H1 (cell line): ENCODE measurements at regions not wholly inside any gene's neighbourhood (a gene's known extent, or its start where the extent isn't known, plus 50 kb on each side); places are given as distances from the start of the nearest gene placed in this dataset.

Experiments used
- CTCF ChIA-PET: fragments of 300-600 bp; sonication (Branson Sonifier 250); formaldehyde crosslinking; loops from one replicate; lab custom pipeline; 2021; ENCODE audit not compliant: partially characterized antibody; lab: Charles Lee
- POLR2A ChIA-PET: fragments of 300-600 bp; sonication (Branson Sonifier 250); formaldehyde crosslinking; loops from one replicate; lab custom pipeline; 2021; ENCODE audit warnings: inconsistent platforms; ENCODE audit not compliant: partially characterized antibody; lab: Charles Lee
- DNase-seq, 2 experiments: peaks; one replicate each; pipeline versions ENCODE4 v3.0.0 to v3.0.0-alpha.2; 2010 to 2022; ENCODE audit warnings: low spot score in 2 of 2, low read depth in 1 of 2, mixed read lengths in 1 of 2
- FAIRE-seq: peaks from 2 replicates; lab custom pipeline; 2011; peaks lifted over from hg19 to GRCh38; lab: Jason Lieb, UNC
- H2AFZ ChIP-seq: 2 replicates; pipeline ENCODE4 v1.8.1; 2012; ENCODE audit warnings: low read length, inconsistent platforms
- H2AK5ac ChIP-seq: 2 replicates; pipeline ENCODE4 v1.6.1; 2013; ENCODE audit warnings: low read depth, low read length
- H2BK120ac ChIP-seq: replicated peaks from 2 replicates; pipeline ENCODE3; 2013; ENCODE audit warnings: low read depth, low read length, inconsistent platforms
- H2BK12ac ChIP-seq: 2 replicates; pipeline ENCODE4 v1.6.1; 2013; ENCODE audit warnings: low read depth, low read length
- H2BK15ac ChIP-seq: 2 replicates; pipeline ENCODE4 v1.6.1; 2013; ENCODE audit warnings: low read length
- H2BK20ac ChIP-seq: 2 replicates; pipeline ENCODE4 v1.6.1; 2013; ENCODE audit warnings: low read length
- H2BK5ac ChIP-seq: 2 replicates; pipeline ENCODE4 v1.6.1; 2013; ENCODE audit warnings: low read depth, low read length
- H3K14ac ChIP-seq: 2 replicates; pipeline ENCODE4 v1.6.1; 2013; ENCODE audit warnings: inconsistent platforms; ENCODE audit not compliant: insufficient read length
- H3K18ac ChIP-seq: 2 replicates; pipeline ENCODE4 v1.6.1; 2013; ENCODE audit warnings: low read length; ENCODE audit errors: extremely low read depth
- H3K23ac ChIP-seq: 2 replicates; pipeline ENCODE4 v1.6.1; 2013; ENCODE audit warnings: inconsistent platforms; ENCODE audit not compliant: insufficient read length
- H3K23me2 ChIP-seq: 2 replicates; pipeline ENCODE4 v1.6.1; 2013; ENCODE audit warnings: low read depth, low read length
- H3K27ac ChIP-seq: 2 replicates; pipeline ENCODE4 v1.6.1; 2011; ENCODE audit warnings: low read depth, low read length, inconsistent platforms
- H3K27me3 ChIP-seq, 4 experiments: replicated peaks in 1 of 4; 1 replicate in 1 of 4; 2 replicates in 3 of 4; pipeline versions ENCODE4 v1.6.1 to v1.8.1; 2011 to 2013; ENCODE audit warnings: low read length in 3 of 4, mild to moderate bottlenecking in 3 of 4, inconsistent platforms in 2 of 4, mixed read lengths in 2 of 4, moderate library complexity in 1 of 4; ENCODE audit not compliant: control insufficient read depth in 3 of 4, insufficient read depth in 3 of 4; ENCODE audit errors: extremely low read depth in 1 of 4
- H3K36me3 ChIP-seq, 4 experiments: 2 replicates each; pipeline versions ENCODE4 v1.6.1 to v1.8.1; 2011 to 2013; ENCODE audit warnings: mild to moderate bottlenecking in 4 of 4, low read length in 3 of 4, moderate library complexity in 2 of 4, control low read depth in 1 of 4, inconsistent platforms in 1 of 4; ENCODE audit not compliant: insufficient read depth in 4 of 4, control insufficient read depth in 2 of 4
- H3K4ac ChIP-seq: replicated peaks from 2 replicates; pipeline ENCODE3; 2013; ENCODE audit warnings: low read length, low read depth, mixed read lengths, inconsistent platforms; ENCODE audit not compliant: insufficient read length
- H3K4me1 ChIP-seq, 4 experiments: replicated peaks in 1 of 4; 1 replicate in 1 of 4; 2 replicates in 3 of 4; pipeline versions ENCODE4 v1.6.1 to v1.8.1; 2011 to 2013; ENCODE audit warnings: low read length in 3 of 4, inconsistent platforms in 2 of 4, mixed read lengths in 1 of 4; ENCODE audit not compliant: insufficient read depth in 4 of 4, control insufficient read depth in 3 of 4
- H3K4me2 ChIP-seq, 2 experiments: 2 replicates each; pipeline versions ENCODE4 v1.6.1 to v1.8.1; 2011 to 2013; ENCODE audit warnings: low read depth in 2 of 2, low read length in 2 of 2, control low read depth in 1 of 2, inconsistent platforms in 1 of 2, mild to moderate bottlenecking in 1 of 2; ENCODE audit not compliant: insufficient read depth in 1 of 2
- H3K4me3 ChIP-seq, 4 experiments: fragments of 200-600, 300-600 bp in 1 of 4; sonication (generic), shearing (Covaris generic), sonication (Bioruptor Twin) in 1 of 4; 2 replicates each; pipeline versions ENCODE4 v1.5.1 to v1.8.1; 2011 to 2016; ENCODE audit warnings: low read length in 4 of 4, low read depth in 3 of 4, control low read depth in 2 of 4, inconsistent platforms in 2 of 4, mild to moderate bottlenecking in 2 of 4, mixed read lengths in 1 of 4, moderate library complexity in 1 of 4; ENCODE audit not compliant: insufficient read depth in 2 of 4; ENCODE audit errors: extremely low read depth in 1 of 4
- H3K56ac ChIP-seq: replicated peaks from 2 replicates; pipeline ENCODE3; 2013; ENCODE audit warnings: low read depth, mild to moderate bottlenecking, mixed read lengths, low read length, inconsistent platforms; ENCODE audit not compliant: insufficient read length
- H3K79me1 ChIP-seq: 2 replicates; pipeline ENCODE4 v1.6.1; 2013; ENCODE audit warnings: low read depth, low read length, control low read depth
- H3K79me2 ChIP-seq, 2 experiments: 2 replicates each; pipeline versions ENCODE4 v1.6.1 to v1.8.1; 2012 to 2013; ENCODE audit warnings: low read length in 2 of 2, mild to moderate bottlenecking in 2 of 2, inconsistent platforms in 1 of 2; ENCODE audit not compliant: insufficient read depth in 2 of 2, control insufficient read depth in 1 of 2
- H3K9ac ChIP-seq, 4 experiments: replicated peaks in 1 of 4; 1 replicate in 1 of 4; 2 replicates in 3 of 4; pipeline versions ENCODE4 v1.6.1 to v1.8.1; 2011 to 2013; ENCODE audit warnings: low read depth in 3 of 4, low read length in 3 of 4, control low read depth in 2 of 4, mild to moderate bottlenecking in 2 of 4, moderate library complexity in 2 of 4, inconsistent platforms in 1 of 4; ENCODE audit errors: extremely low read depth in 1 of 4
- H3K9me3 ChIP-seq, 2 experiments: 2 replicates each; pipeline versions ENCODE4 v1.6.1 to v1.8.1; 2012 to 2013; ENCODE audit warnings: mild to moderate bottlenecking in 2 of 2, moderate library complexity in 2 of 2, control low read depth in 1 of 2, inconsistent platforms in 1 of 2, low read depth in 1 of 2, low read length in 1 of 2, mixed read lengths in 1 of 2; ENCODE audit not compliant: insufficient read depth in 2 of 2
- H4K20me1 ChIP-seq, 2 experiments: replicated peaks in 1 of 2; 2 replicates each; pipeline versions ENCODE3 to v1.8.1; 2011 to 2013; ENCODE audit warnings: inconsistent platforms in 2 of 2, low read length in 2 of 2, mild to moderate bottlenecking in 1 of 2; ENCODE audit not compliant: insufficient read depth in 2 of 2, control insufficient read depth in 1 of 2
- H4K5ac ChIP-seq: 2 replicates; pipeline ENCODE4 v1.6.1; 2013; ENCODE audit warnings: low read length, low read depth, mixed read lengths, inconsistent platforms; ENCODE audit not compliant: insufficient read length
- H4K8ac ChIP-seq: 2 replicates; pipeline ENCODE4 v1.8.0; 2013; ENCODE audit warnings: mild to moderate bottlenecking, moderate library complexity, low read length, inconsistent platforms; ENCODE audit not compliant: insufficient read depth; ENCODE audit errors: extremely low read depth
- H4K91ac ChIP-seq: replicated peaks from 2 replicates; pipeline ENCODE3; 2013; ENCODE audit warnings: low read length, mixed read lengths, inconsistent platforms; ENCODE audit not compliant: insufficient read length
- CEBPB ChIP-seq: IDR thresholded peaks from 2 replicates; pipeline ENCODE4 v1.6.1; 2012; ENCODE audit warnings: low read depth, low read length
- CTBP2 ChIP-seq: IDR thresholded peaks from 2 replicates; pipeline ENCODE4 v1.7.0; 2011; ENCODE audit warnings: borderline replicate concordance, mild to moderate bottlenecking, moderate library complexity, mixed read lengths, low read length; ENCODE audit not compliant: insufficient read depth, insufficient read length
- HDAC2 ChIP-seq, 2 experiments: fragments of 300-600 bp in 1 of 2; sonication (generic) in 1 of 2; IDR thresholded peaks; 2 replicates each; pipeline ENCODE4 v1.6.1; 2011 to 2012; ENCODE audit warnings: low read depth in 2 of 2, low read length in 2 of 2, mild to moderate bottlenecking in 2 of 2, moderate library complexity in 2 of 2, borderline replicate concordance in 1 of 2, inconsistent platforms in 1 of 2
- JUN ChIP-seq: IDR thresholded peaks from 2 replicates; pipeline ENCODE4 v1.6.1; 2011; ENCODE audit warnings: low read depth, mild to moderate bottlenecking, improper control_type of control experiment, low read length
- MAX ChIP-seq: IDR thresholded peaks from 2 replicates; pipeline ENCODE4 v1.6.1; 2012; ENCODE audit warnings: inconsistent platforms
- SP1 ChIP-seq: IDR thresholded peaks from 2 replicates; pipeline ENCODE4 v1.6.1; 2011; ENCODE audit warnings: low read depth, low read length
- SRF ChIP-seq: IDR thresholded peaks from 2 replicates; pipeline ENCODE4 v1.6.1; 2011; ENCODE audit warnings: mild to moderate bottlenecking, low read depth, low read length, moderate library complexity
- SUZ12 ChIP-seq: fragments of 200-600 bp; sonication (generic); IDR thresholded peaks from 2 replicates; pipeline ENCODE4 v1.6.1; 2012; ENCODE audit warnings: mild to moderate bottlenecking, inconsistent platforms, low read length, moderate library complexity, mixed read lengths

- no peak overlapping the region for H3K4me3 ChIP-seq
- H3K27me3 ChIP-seq, result no peaks in the 10 kb centered on the region
- no peak overlapping the region for H2BK5ac ChIP-seq
- H2BK12ac ChIP-seq, result no peak overlapping the region
- H3K23me2 ChIP-seq, result no peaks in the 10 kb centered on the region
- no peak overlapping the region for H3K56ac ChIP-seq
- no peak overlapping the region for H3K18ac ChIP-seq
- no peak overlapping the region for H2AFZ ChIP-seq
- H2AK5ac ChIP-seq, result no peak overlapping the region
- no peak overlapping the region for H3K14ac ChIP-seq
- no peak overlapping the region for H3K4ac ChIP-seq
- no peak overlapping the region for H4K8ac ChIP-seq
- H3K23ac ChIP-seq, result no peak overlapping the region
- H3K4me2 ChIP-seq, result no peak overlapping the region
- H3K36me3 ChIP-seq, result no peaks in the 10 kb centered on the region
- ChIA-PET POLR2A (no interaction called here), CTCF (interaction anchor here (1.6 kb wide), 1 partner anchor 11 kb away, joined by 3 read pairs; no protein-coding TSS in a partner anchor)
- H2BK15ac ChIP-seq, result no peak overlapping the region
- no peak overlapping the region for H2BK120ac ChIP-seq
- H3K79me2 ChIP-seq, result no peaks in the 10 kb centered on the region
- H3K9me3 ChIP-seq, result no peaks in the 10 kb centered on the region
- H4K5ac ChIP-seq, result no peak overlapping the region
- no peak overlapping the region for H2BK20ac ChIP-seq
- no peak for DNase-seq
- H3K27ac ChIP-seq, result no peak overlapping the region
- peaks cover 0 to 3% (median 0%) of the 10 kb centered on the region in 4 experiments; a peak in 1 of 7 replicates for H3K4me1 ChIP-seq
- no peak for FAIRE-seq
- H4K91ac ChIP-seq, result no peak overlapping the region
- no peaks in the 10 kb centered on the region for H3K79me1 ChIP-seq
- no peaks in the 10 kb centered on the region for H4K20me1 ChIP-seq
- H3K9ac ChIP-seq, result no peak overlapping the region
- no peak for TF ChIP-seq SP1
- no peak for TF ChIP-seq CTBP2
- no peak for TF ChIP-seq HDAC2 (IDR thresholded peaks at IDR 0.05; ENCODE audit: borderline replicate concordance in 1 of 2, low read depth in 2 of 2, low read length in 2 of 2)
- TF ChIP-seq SUZ12, result no peak
- TF ChIP-seq SRF, result no peak
- no peak for TF ChIP-seq MAX
- no peak for TF ChIP-seq JUN
- TF ChIP-seq CEBPB, result no peak
- TF ChIP-seq, all 59 proteins: peak for 0
Observed at GRCh38 chr4:116233971-116234370, 851.4 kb downstream of the TRAM1L1 start.
